ENCODE measurements at regions not wholly inside any gene's neighbourhood (a gene's known extent, or its start where the extent isn't known, plus 50 kb on each side); places are given as distances from the start of the nearest gene placed in this dataset.

GRCh38 chr10:3943695-3944257, 158.8 kb upstream of the KLF6 start:
- Histone ChIP-seq H3K4me1 (peaks cover 11% of the 10 kb centered on the region; the same call in 1 of the 2 replicates), H3K4me3 (ENCODE audit: low read depth, low read length) (no peak overlapping the region), H3K36me3 (ENCODE audit: control insufficient read depth, insufficient read depth, low read length) (no peaks in the 10 kb centered on the region), H3K27me3 (replicated peaks; ENCODE audit: control insufficient read depth, insufficient read depth, low read length) (no peaks in the 10 kb centered on the region), H3K9me3 (peaks cover 4% of the 10 kb centered on the region; the same call in 1 of the 2 replicates)
- H3K27me3 Mint-ChIP-seq (ENCODE audit: insufficient read depth, unreplicated experiment) = no peaks in the 10 kb centered on the region
- peaks cover 22% of the 10 kb centered on the region for H3K4me1 Mint-ChIP-seq (ENCODE audit: low read depth, unreplicated experiment)
- ChIA-PET POLR2A (no interaction called here), CTCF (no interaction called here)
- no peak overlapping the region for H3K27ac Mint-ChIP-seq (ENCODE audit: unreplicated experiment)
- no peaks in the 10 kb centered on the region for H3K36me3 Mint-ChIP-seq (ENCODE audit: insufficient read depth, unreplicated experiment)
- no TSS peak for BruUV-seq (replicated peaks)
- TF ChIP-seq CTCF (IDR thresholded peaks at IDR 0.05; ENCODE audit: insufficient read depth in 1 of 2, low read depth in 1 of 2, low read length in 1 of 2, severe bottlenecking in 1 of 2, unreplicated experiment in 1 of 2) = no peak
- no peak for DNase-seq
- H3K4me3 Mint-ChIP-seq (ENCODE audit: unreplicated experiment) = no peak overlapping the region
- no peaks in the 10 kb centered on the region for H3K9me3 Mint-ChIP-seq (ENCODE audit: unreplicated experiment)
- intact Hi-C loops (cut with micrococcal nuclease; ENCODE audit: unreplicated experiment) = no loop called here

DNA sequence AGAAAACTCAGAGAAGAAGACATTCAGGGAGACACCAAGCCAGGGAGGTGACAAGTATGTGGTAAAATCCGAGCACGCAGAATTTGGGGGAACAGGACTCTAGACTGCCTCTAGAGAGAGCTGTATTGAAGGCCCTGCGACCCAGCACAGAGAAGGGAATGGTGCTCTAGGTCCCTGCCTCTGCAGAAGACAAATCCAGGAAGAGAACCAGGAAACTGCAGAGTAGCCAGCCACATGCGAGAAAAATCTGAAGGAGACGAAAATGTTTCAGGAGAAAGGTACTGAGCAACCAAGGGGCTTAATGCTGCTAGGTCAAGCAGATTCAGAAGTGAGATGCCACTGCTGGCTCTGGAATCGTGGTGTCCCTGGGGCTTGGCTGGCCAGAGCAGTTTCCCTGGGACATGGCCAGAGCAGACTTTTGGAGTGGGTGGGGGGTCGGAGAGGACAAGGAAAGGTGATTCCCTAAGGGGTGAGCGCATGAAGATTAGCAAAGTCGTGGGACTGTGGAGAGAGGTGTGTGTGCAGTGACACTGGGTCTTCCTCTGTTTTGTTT, 158.0 kb upstream of the KLF6 start:
- no peak overlapping the region for H3K4me3 Mint-ChIP-seq (ENCODE audit: unreplicated experiment)
- H3K4me3 ChIP-seq (ENCODE audit: low read depth, low read length) = no peak overlapping the region
- no TSS peak for BruUV-seq (replicated peaks)
- H3K9me3 ChIP-seq = peaks cover 4% of the 10 kb centered on the region; the same call in 1 of the 2 replicates
- H3K27ac Mint-ChIP-seq (ENCODE audit: unreplicated experiment) = no peak overlapping the region
- ChIA-PET POLR2A (no interaction called here), CTCF (no interaction called here)
- no peaks in the 10 kb centered on the region for H3K27me3 Mint-ChIP-seq (ENCODE audit: insufficient read depth, unreplicated experiment)
- no peaks in the 10 kb centered on the region for H3K36me3 Mint-ChIP-seq (ENCODE audit: insufficient read depth, unreplicated experiment)
- intact Hi-C loops (cut with micrococcal nuclease; ENCODE audit: unreplicated experiment) = no loop called here
- TF ChIP-seq CTCF (IDR thresholded peaks at IDR 0.05; ENCODE audit: insufficient read depth in 1 of 2, low read depth in 1 of 2, low read length in 1 of 2, severe bottlenecking in 1 of 2, unreplicated experiment in 1 of 2) = no peak
- H3K36me3 ChIP-seq (ENCODE audit: control insufficient read depth, insufficient read depth, low read length) = no peaks in the 10 kb centered on the region
- H3K4me1 ChIP-seq = peaks cover 11% of the 10 kb centered on the region; the same call in 1 of the 2 replicates
- peaks cover 22% of the 10 kb centered on the region for H3K4me1 Mint-ChIP-seq (ENCODE audit: low read depth, unreplicated experiment)
- no peaks in the 10 kb centered on the region for H3K9me3 Mint-ChIP-seq (ENCODE audit: unreplicated experiment)
- no peak for DNase-seq
- H3K27me3 ChIP-seq (replicated peaks; ENCODE audit: control insufficient read depth, insufficient read depth, low read length) = no peaks in the 10 kb centered on the region

GRCh38 chr10:3941676-3942075, 156.7 kb upstream of the KLF6 start:
- TF ChIP-seq CTCF (IDR thresholded peaks at IDR 0.05; ENCODE audit: insufficient read depth in 1 of 2, low read depth in 1 of 2, low read length in 1 of 2, severe bottlenecking in 1 of 2, unreplicated experiment in 1 of 2) = no peak
- no peak overlapping the region for H3K4me3 Mint-ChIP-seq (ENCODE audit: unreplicated experiment)
- no peaks in the 10 kb centered on the region for H3K27me3 ChIP-seq (replicated peaks; ENCODE audit: control insufficient read depth, insufficient read depth, low read length)
- H3K4me1 ChIP-seq = peaks cover 11% of the 10 kb centered on the region; the same call in 1 of the 2 replicates
- intact Hi-C loops (cut with micrococcal nuclease; ENCODE audit: unreplicated experiment) = no loop called here
- peaks cover 4% of the 10 kb centered on the region; the same call in 1 of the 2 replicates for H3K9me3 ChIP-seq
- H3K36me3 ChIP-seq (ENCODE audit: control insufficient read depth, insufficient read depth, low read length) = no peaks in the 10 kb centered on the region
- H3K9me3 Mint-ChIP-seq (ENCODE audit: unreplicated experiment) = no peaks in the 10 kb centered on the region
- no peaks in the 10 kb centered on the region for H3K36me3 Mint-ChIP-seq (ENCODE audit: insufficient read depth, unreplicated experiment)
- CTCF ChIA-PET = no interaction called here
- POLR2A ChIA-PET = no interaction called here
- peaks cover 14% of the 10 kb centered on the region for H3K4me1 Mint-ChIP-seq (ENCODE audit: low read depth, unreplicated experiment)
- H3K4me3 ChIP-seq (ENCODE audit: low read depth, low read length) = no peak overlapping the region
- no TSS peak for BruUV-seq (replicated peaks)
- DNase-seq = no peak
- no peaks in the 10 kb centered on the region for H3K27me3 Mint-ChIP-seq (ENCODE audit: insufficient read depth, unreplicated experiment)
- H3K27ac Mint-ChIP-seq (ENCODE audit: unreplicated experiment) = no peak overlapping the region
